Osteocyte (in vitro differentiated cells): ENCODE measurements at regions not wholly inside any gene's neighbourhood (a gene's known extent, or its start where the extent isn't known, plus 50 kb on each side); places are given as distances from the start of the nearest gene placed in this dataset.

Experiments
- DNase-seq: peaks from one replicate; pipeline ENCODE4 v3.0.0; 2021; ENCODE audit warnings: mixed read lengths; ENCODE audit not compliant: unreplicated experiment; ENCODE audit errors: extremely low spot score
- H3K27ac Mint-ChIP-seq: one replicate; pipeline ENCODE4 v1.8.0; 2021; ENCODE audit warnings: mild to moderate bottlenecking, mixed read lengths; ENCODE audit not compliant: unreplicated experiment
- H3K27me3 Mint-ChIP-seq: one replicate; pipeline ENCODE4 v1.8.0; 2021; ENCODE audit warnings: mixed read lengths; ENCODE audit not compliant: unreplicated experiment
- H3K36me3 Mint-ChIP-seq: one replicate; pipeline ENCODE4 v1.8.0; 2021; ENCODE audit warnings: mixed read lengths; ENCODE audit not compliant: unreplicated experiment
- H3K4me1 Mint-ChIP-seq: one replicate; pipeline ENCODE4 v1.8.0; 2021; ENCODE audit warnings: mixed read lengths; ENCODE audit not compliant: unreplicated experiment
- H3K4me3 Mint-ChIP-seq: one replicate; pipeline ENCODE4 v1.8.0; 2021; ENCODE audit warnings: mild to moderate bottlenecking, moderate library complexity, mixed read lengths; ENCODE audit not compliant: unreplicated experiment
- H3K9me3 Mint-ChIP-seq: one replicate; pipeline ENCODE4 v1.8.0; 2021; ENCODE audit warnings: mixed read lengths; ENCODE audit not compliant: unreplicated experiment
- CTCF ChIP-seq: fragments of 200-600 bp; sonication (generic); IDR thresholded peaks from 2 replicates; pipeline ENCODE4 v1.5.0; 2021; ENCODE audit warnings: antibody characterized with exemption, mild to moderate bottlenecking, moderate library complexity

GRCh38 chr5:168176941-168177340 is 114.5 kb upstream of the WWC1 start:
- H3K36me3 Mint-ChIP-seq: no peaks in the 10 kb centered on the region

GRCh38 chr5:168177831-168178450 is 113.5 kb upstream of the WWC1 start:
- Mint-ChIP-seq H3K9me3 (no peaks in the 10 kb centered on the region), H3K27ac (no peak overlapping the region), H3K4me3 (no peak overlapping the region), H3K4me1 (peaks cover 5% of the 10 kb centered on the region), H3K27me3 (no peaks in the 10 kb centered on the region), H3K36me3 (no peaks in the 10 kb centered on the region)
- no peak for TF ChIP-seq CTCF
- no peak for DNase-seq

More at GRCh38 chr5:168176941-168177340, 114.5 kb upstream of the WWC1 start:
- no peak overlapping the region for H3K27ac Mint-ChIP-seq
- H3K4me1 Mint-ChIP-seq: peaks cover 5% of the 10 kb centered on the region
- no peak for DNase-seq
- H3K4me3 Mint-ChIP-seq: no peak overlapping the region
- TF ChIP-seq CTCF: no peak
- H3K9me3 Mint-ChIP-seq: no peaks in the 10 kb centered on the region
- no peaks in the 10 kb centered on the region for H3K27me3 Mint-ChIP-seq

GRCh38 chr5:168179192-168179593 is 112.3 kb upstream of the WWC1 start:
- H3K27ac Mint-ChIP-seq: no peak overlapping the region
- no peaks in the 10 kb centered on the region for H3K36me3 Mint-ChIP-seq
- no peak for DNase-seq
- no peak for TF ChIP-seq CTCF
- H3K4me1 Mint-ChIP-seq: peaks cover 5% of the 10 kb centered on the region
- no peak overlapping the region for H3K4me3 Mint-ChIP-seq
- H3K9me3 Mint-ChIP-seq: no peaks in the 10 kb centered on the region
- no peaks in the 10 kb centered on the region for H3K27me3 Mint-ChIP-seq

GRCh38 chr5:168182269-168182668 is 109.2 kb upstream of the WWC1 start:
- no peak for DNase-seq
- Mint-ChIP-seq H3K4me3 (no peak overlapping the region), H3K36me3 (no peaks in the 10 kb centered on the region), H3K27me3 (no peaks in the 10 kb centered on the region), H3K27ac (no peak overlapping the region), H3K4me1 (peaks cover 5% of the 10 kb centered on the region), H3K9me3 (no peaks in the 10 kb centered on the region)
- TF ChIP-seq CTCF: no peak

GRCh38 chr5:168184103-168184502 is 107.3 kb upstream of the WWC1 start:
- H3K27me3 Mint-ChIP-seq: no peaks in the 10 kb centered on the region
- no peaks in the 10 kb centered on the region for H3K9me3 Mint-ChIP-seq
- no peaks in the 10 kb centered on the region for H3K4me1 Mint-ChIP-seq
- H3K27ac Mint-ChIP-seq: no peak overlapping the region
- DNase-seq: no peak
- H3K36me3 Mint-ChIP-seq: no peaks in the 10 kb centered on the region
- TF ChIP-seq CTCF: no peak
- H3K4me3 Mint-ChIP-seq: no peak overlapping the region
